ENCODE measurements at regions not wholly inside any gene's neighbourhood (a gene's known extent, or its start where the extent isn't known, plus 50 kb on each side); places are given as distances from the start of the nearest gene placed in this dataset.

- POLR2A ChIA-PET = no interaction called here
- H3K4me3 ChIP-seq (ENCODE audit: low read depth in 2 of 2, low read length in 1 of 2) = no peak overlapping the region
- no peaks in the 10 kb centered on the region for H3F3A ChIP-seq (replicated peaks; ENCODE audit: insufficient read depth)
- no peaks in the 10 kb centered on the region for H4K20me1 ChIP-seq (ENCODE audit: insufficient read depth)
- no peak overlapping the region for H3K9ac ChIP-seq
- H3K79me2 ChIP-seq (ENCODE audit: insufficient read depth) = no peaks in the 10 kb centered on the region
- H3K36me3 ChIP-seq (replicated peaks in 1 of 2; ENCODE audit: control insufficient read depth in 1 of 2, insufficient read depth in 2 of 2, low read length in 1 of 2) = no peaks in the 10 kb centered on the region
- no peaks in the 10 kb centered on the region for H3K9me3 ChIP-seq
- TF ChIP-seq CTCF (IDR thresholded peaks at IDR 0.05) (no peak), EZH2phosphoT487 (IDR thresholded peaks at IDR 0.05; ENCODE audit: borderline replicate concordance, low read depth) (no peak), MXI1 (IDR thresholded peaks at IDR 0.05; ENCODE audit: low read depth, low read length) (no peak), NRF1 (IDR thresholded peaks at IDR 0.05; ENCODE audit: low read depth, low read length) (no peak), MEF2A (IDR thresholded peaks at IDR 0.05; ENCODE audit: borderline replicate concordance, low read depth) (no peak), ZBTB33 (IDR thresholded peaks at IDR 0.05; ENCODE audit: borderline replicate concordance, low read depth) (no peak), SIN3A (IDR thresholded peaks at IDR 0.05; ENCODE audit: borderline replicate concordance, low read depth, low read length) (no peak), ELF1 (IDR thresholded peaks at IDR 0.05) (no peak)
- H2AFZ ChIP-seq (ENCODE audit: low read depth) = no peak overlapping the region
- H3K4me2 ChIP-seq = no peak overlapping the region
- H3K27me3 ChIP-seq (ENCODE audit: insufficient read depth) = no peaks in the 10 kb centered on the region
- no peak overlapping the region for H3K27ac ChIP-seq (ENCODE audit: low read depth in 2 of 2, low read length in 1 of 2)
- H3K4me1 ChIP-seq (ENCODE audit: control insufficient read depth in 1 of 2, insufficient read depth in 2 of 2, low read depth in 1 of 2, low read length in 1 of 2) = peaks cover 0 to 12% of the 10 kb centered on the region in 2 experiments; a peak in 1 of 4 replicates
- CTCF ChIA-PET = interaction anchor here (0.5 to 1.3 kb wide), 5 partner anchors 10 to 624 kb away, joined by 3 read pairs; no protein-coding TSS in a partner anchor
- no peak for DNase-seq
- WGBS (ENCODE audit: low lambda C conversion rate) = 29% methylated on average over 7 of the region's 14 CpGs
- no peaks in the 10 kb centered on the region for H3K9me2 ChIP-seq
Measured at GRCh38 chr2:240227538-240228428, 87.3 kb upstream of the OTOS start.

- Histone ChIP-seq H3K4me3 (ENCODE audit: low read depth in 2 of 2, low read length in 1 of 2) (no peak overlapping the region), H3F3A (replicated peaks; ENCODE audit: insufficient read depth) (no peaks in the 10 kb centered on the region), H3K9me3 (no peaks in the 10 kb centered on the region), H3K4me1 (ENCODE audit: control insufficient read depth in 1 of 2, insufficient read depth in 2 of 2, low read depth in 1 of 2, low read length in 1 of 2) (peaks cover 0 to 12% of the 10 kb centered on the region in 2 experiments; a peak in 1 of 4 replicates), H3K79me2 (ENCODE audit: insufficient read depth) (no peaks in the 10 kb centered on the region), H3K9me2 (no peaks in the 10 kb centered on the region), H2AFZ (ENCODE audit: low read depth) (no peak overlapping the region), H3K9ac (no peak overlapping the region), H3K36me3 (replicated peaks in 1 of 2; ENCODE audit: control insufficient read depth in 1 of 2, insufficient read depth in 2 of 2, low read length in 1 of 2) (no peaks in the 10 kb centered on the region), H4K20me1 (ENCODE audit: insufficient read depth) (no peaks in the 10 kb centered on the region), H3K4me2 (no peak overlapping the region), H3K27ac (ENCODE audit: low read depth in 2 of 2, low read length in 1 of 2) (no peak overlapping the region), H3K27me3 (ENCODE audit: insufficient read depth) (no peaks in the 10 kb centered on the region)
- ChIA-PET POLR2A (no interaction called here), CTCF (interaction anchor here (0.6 to 1.5 kb wide), 2 partner anchors 77 to 208 kb away, joined by 3 to 4 read pairs; no protein-coding TSS in a partner anchor)
- WGBS (ENCODE audit: low lambda C conversion rate) = 89% methylated on average over 1 of the region's 1 CpG
- no peak for DNase-seq
- no peak for TF ChIP-seq EZH2phosphoT487 (IDR thresholded peaks at IDR 0.05; ENCODE audit: borderline replicate concordance, low read depth)
- no peak for TF ChIP-seq IRF3 (IDR thresholded peaks at IDR 0.05; ENCODE audit: low read depth, low read length)
- no peak for TF ChIP-seq NRF1 (IDR thresholded peaks at IDR 0.05; ENCODE audit: low read depth, low read length)
- no peak for TF ChIP-seq MAX (IDR thresholded peaks at IDR 0.05; ENCODE audit: low read depth)
- TF ChIP-seq NFIC (IDR thresholded peaks at IDR 0.05; ENCODE audit: borderline replicate concordance) = no peak
- TF ChIP-seq TCF12 (IDR thresholded peaks at IDR 0.05) = no peak
- no peak for TF ChIP-seq RAD21 (IDR thresholded peaks at IDR 0.05; ENCODE audit: low read length)
- no peak for TF ChIP-seq RFX5 (IDR thresholded peaks at IDR 0.05; ENCODE audit: low read length)
- TF ChIP-seq EP300 (IDR thresholded peaks at IDR 0.05; ENCODE audit: borderline replicate concordance in 1 of 2, low read depth in 1 of 2, low read length in 1 of 2) = no peak
- TF ChIP-seq FOXM1 (IDR thresholded peaks at IDR 0.05; ENCODE audit: low read depth) = no peak
- no peak for TF ChIP-seq USF1 (IDR thresholded peaks at IDR 0.05; ENCODE audit: borderline replicate concordance, low read depth)
Measured at GRCh38 chr2:240229005-240229404, 88.5 kb upstream of the OTOS start.

Measured in SK-N-SH (cell line).